ENCODE measurements at regions not wholly inside any gene's neighbourhood (a gene's known extent, or its start where the extent isn't known, plus 50 kb on each side); places are given as distances from the start of the nearest gene placed in this dataset.

DNA sequence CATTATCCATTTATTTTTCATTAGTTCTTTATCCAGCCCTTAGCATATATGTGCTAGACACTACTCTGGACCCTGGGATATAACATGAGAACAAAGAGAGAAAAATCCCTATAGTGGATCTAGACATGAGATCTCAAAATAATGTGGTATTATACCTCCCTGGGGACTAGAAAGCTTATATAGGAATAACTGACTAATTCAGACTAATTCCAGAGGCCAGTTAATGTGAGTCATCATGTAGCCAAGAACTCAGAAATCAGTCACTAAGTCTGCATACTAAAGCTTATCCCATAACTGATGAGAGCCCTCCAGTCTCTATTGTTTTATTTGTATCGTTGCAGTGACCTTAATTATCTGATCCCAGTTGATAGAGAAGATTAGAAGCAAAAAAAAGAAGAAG, 267.1 kb upstream of the RGS6 start:
- DNase-seq (ENCODE audit: low spot score) = no peak
- Histone ChIP-seq H3K4me2 (ENCODE audit: low read length) (no peak overlapping the region), H3K79me2 (ENCODE audit: insufficient read depth, low read depth, low read length) (no peaks in the 10 kb centered on the region), H3K36me3 (ENCODE audit: insufficient read depth, low read length) (peaks cover 34% of the 10 kb centered on the region), H4K20me1 (ENCODE audit: insufficient read depth, low read length) (no peaks in the 10 kb centered on the region), H2AFZ (ENCODE audit: low read length) (no peak overlapping the region), H3K9me3 (ENCODE audit: low read length) (no peaks in the 10 kb centered on the region), H3K4me1 (ENCODE audit: insufficient read depth, low read length, poor library complexity, severe bottlenecking) (no peaks in the 10 kb centered on the region), H3K4me3 (ENCODE audit: low read depth, low read length, poor library complexity, severe bottlenecking) (no peak overlapping the region), H3K27ac (ENCODE audit: low read depth, low read length, poor library complexity, severe bottlenecking) (no peak overlapping the region), H3K9me2 (ENCODE audit: insufficient read depth, low read length) (no peaks in the 10 kb centered on the region)
- CTCF ChIA-PET (ENCODE audit: unreplicated experiment) = no interaction called here
- TF ChIP-seq, protein P1, sequence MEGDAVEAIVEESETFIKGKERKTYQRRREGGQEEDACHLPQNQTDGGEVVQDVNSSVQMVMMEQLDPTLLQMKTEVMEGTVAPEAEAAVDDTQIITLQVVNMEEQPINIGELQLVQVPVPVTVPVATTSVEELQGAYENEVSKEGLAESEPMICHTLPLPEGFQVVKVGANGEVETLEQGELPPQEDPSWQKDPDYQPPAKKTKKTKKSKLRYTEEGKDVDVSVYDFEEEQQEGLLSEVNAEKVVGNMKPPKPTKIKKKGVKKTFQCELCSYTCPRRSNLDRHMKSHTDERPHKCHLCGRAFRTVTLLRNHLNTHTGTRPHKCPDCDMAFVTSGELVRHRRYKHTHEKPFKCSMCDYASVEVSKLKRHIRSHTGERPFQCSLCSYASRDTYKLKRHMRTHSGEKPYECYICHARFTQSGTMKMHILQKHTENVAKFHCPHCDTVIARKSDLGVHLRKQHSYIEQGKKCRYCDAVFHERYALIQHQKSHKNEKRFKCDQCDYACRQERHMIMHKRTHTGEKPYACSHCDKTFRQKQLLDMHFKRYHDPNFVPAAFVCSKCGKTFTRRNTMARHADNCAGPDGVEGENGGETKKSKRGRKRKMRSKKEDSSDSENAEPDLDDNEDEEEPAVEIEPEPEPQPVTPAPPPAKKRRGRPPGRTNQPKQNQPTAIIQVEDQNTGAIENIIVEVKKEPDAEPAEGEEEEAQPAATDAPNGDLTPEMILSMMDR (conservative IDR thresholded peaks at IDR 0.05; ENCODE audit: low read length) = no peak
- TF ChIP-seq EZH2phosphoT487 (IDR thresholded peaks at IDR 0.05; ENCODE audit: borderline replicate concordance, low read depth, low read length) = no peak
- no TSS peak for BruUV-seq (replicated peaks)
- POLR2A ChIA-PET = interaction anchor here (1.2 kb wide), 1 partner anchor 13 kb away, joined by 3 read pairs; no protein-coding TSS in a partner anchor
- intact Hi-C loops (cut with micrococcal nuclease; ENCODE audit: unreplicated experiment) = no loop called here

DNA sequence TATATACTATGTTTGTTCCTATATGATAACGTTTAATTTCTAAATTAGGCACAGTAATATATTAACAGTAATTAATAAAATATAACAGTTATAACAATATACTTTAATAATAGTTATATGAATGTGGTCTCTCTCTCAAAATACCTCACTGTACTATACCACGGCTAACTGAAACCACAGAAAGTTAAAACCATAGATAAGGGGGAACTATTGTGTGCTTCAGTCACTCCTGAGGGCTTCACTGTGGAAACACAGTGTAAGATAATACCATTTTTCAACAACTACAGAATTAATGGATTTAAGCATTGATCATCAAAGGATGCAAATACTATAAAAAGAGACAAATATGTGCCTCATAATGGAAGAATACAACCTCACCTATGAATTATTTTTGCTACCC, 266.4 kb upstream of the RGS6 start:
- TF ChIP-seq EZH2phosphoT487 (IDR thresholded peaks at IDR 0.05; ENCODE audit: borderline replicate concordance, low read depth, low read length) = no peak
- TF ChIP-seq, protein P1 (conservative IDR thresholded peaks at IDR 0.05; ENCODE audit: low read length) = no peak
- CTCF ChIA-PET (ENCODE audit: unreplicated experiment) = no interaction called here
- Histone ChIP-seq H3K79me2 (ENCODE audit: insufficient read depth, low read depth, low read length) (no peaks in the 10 kb centered on the region), H3K4me3 (ENCODE audit: low read depth, low read length, poor library complexity, severe bottlenecking) (no peak overlapping the region), H2AFZ (ENCODE audit: low read length) (no peak overlapping the region), H3K27ac (ENCODE audit: low read depth, low read length, poor library complexity, severe bottlenecking) (no peak overlapping the region), H3K9me2 (ENCODE audit: insufficient read depth, low read length) (no peaks in the 10 kb centered on the region), H4K20me1 (ENCODE audit: insufficient read depth, low read length) (no peaks in the 10 kb centered on the region), H3K9me3 (ENCODE audit: low read length) (no peaks in the 10 kb centered on the region), H3K4me1 (ENCODE audit: insufficient read depth, low read length, poor library complexity, severe bottlenecking) (no peaks in the 10 kb centered on the region), H3K4me2 (ENCODE audit: low read length) (no peak overlapping the region), H3K36me3 (ENCODE audit: insufficient read depth, low read length) (peaks cover 29% of the 10 kb centered on the region)
- no TSS peak for BruUV-seq (replicated peaks)
- POLR2A ChIA-PET = interaction anchor here (1.2 kb wide), 1 partner anchor 14 kb away, joined by 3 read pairs; no protein-coding TSS in a partner anchor
- intact Hi-C loops (cut with micrococcal nuclease; ENCODE audit: unreplicated experiment) = no loop called here
- no peak for DNase-seq (ENCODE audit: low spot score)

DNA sequence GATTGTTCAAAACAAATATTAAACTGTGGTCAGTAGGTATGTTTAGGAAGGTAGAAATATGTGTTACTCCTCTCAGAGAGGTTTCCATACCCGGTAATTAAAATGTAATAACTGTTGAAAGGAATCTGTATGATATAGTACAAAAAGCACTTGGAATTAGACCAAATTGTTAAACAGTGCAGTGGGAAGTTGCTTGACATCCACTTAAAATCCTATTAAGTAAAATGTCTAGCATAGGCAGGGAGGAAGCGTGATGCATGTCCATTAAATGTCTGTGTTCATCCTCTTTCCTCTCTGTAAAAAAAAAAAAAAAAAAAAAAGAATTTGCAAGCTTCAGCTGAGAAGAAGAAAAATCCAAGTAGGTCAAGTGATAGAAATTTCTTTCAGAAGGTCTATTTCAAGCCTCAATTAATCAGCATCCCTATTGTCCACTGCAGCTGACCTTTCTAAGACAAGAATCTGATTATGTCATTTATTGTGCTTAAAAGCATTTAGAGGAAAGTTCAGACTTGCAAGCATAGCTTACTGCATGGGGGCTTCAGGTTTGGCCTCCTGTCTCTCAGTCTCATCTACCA, 265.6 kb upstream of the RGS6 start:
- H2AFZ ChIP-seq (ENCODE audit: low read length) = no peak overlapping the region
- intact Hi-C loops (cut with micrococcal nuclease; ENCODE audit: unreplicated experiment) = no loop called here
- H3K79me2 ChIP-seq (ENCODE audit: insufficient read depth, low read depth, low read length) = no peaks in the 10 kb centered on the region
- peaks cover 7% of the 10 kb centered on the region for H3K4me1 ChIP-seq (ENCODE audit: insufficient read depth, low read length, poor library complexity, severe bottlenecking)
- H3K4me3 ChIP-seq (ENCODE audit: low read depth, low read length, poor library complexity, severe bottlenecking) = no peak overlapping the region
- no peaks in the 10 kb centered on the region for H4K20me1 ChIP-seq (ENCODE audit: insufficient read depth, low read length)
- no peaks in the 10 kb centered on the region for H3K9me3 ChIP-seq (ENCODE audit: low read length)
- no peak for DNase-seq (ENCODE audit: low spot score)
- BruUV-seq (replicated peaks) = no TSS peak
- H3K4me2 ChIP-seq (ENCODE audit: low read length) = no peak overlapping the region
- POLR2A ChIA-PET = interaction anchor here (0.7 kb wide), 1 partner anchor 268 kb away, joined by 4 read pairs; no protein-coding TSS in a partner anchor
- H3K9me2 ChIP-seq (ENCODE audit: insufficient read depth, low read length) = no peaks in the 10 kb centered on the region
- TF ChIP-seq, protein P1 (conservative IDR thresholded peaks at IDR 0.05; ENCODE audit: low read length) = no peak
- no peak for TF ChIP-seq EZH2phosphoT487 (IDR thresholded peaks at IDR 0.05; ENCODE audit: borderline replicate concordance, low read depth, low read length)
- CTCF ChIA-PET (ENCODE audit: unreplicated experiment) = no interaction called here
- H3K27ac ChIP-seq (ENCODE audit: low read depth, low read length, poor library complexity, severe bottlenecking) = no peak overlapping the region
- H3K36me3 ChIP-seq (ENCODE audit: insufficient read depth, low read length) = peaks cover 27% of the 10 kb centered on the region
